Choroid plexus epithelial cell (primary cell): ENCODE measurements at regions not wholly inside any gene's neighbourhood (a gene's known extent, or its start where the extent isn't known, plus 50 kb on each side); places are given as distances from the start of the nearest gene placed in this dataset.

Source experiments
- DNase-seq: peaks from one replicate; pipeline ENCODE4 v3.0.0-alpha.2; 2010; ENCODE audit warnings: low read depth
- H3K4me3 ChIP-seq: 2 replicates; pipeline ENCODE4 v1.5.1; 2011; ENCODE audit warnings: low read depth, mild to moderate bottlenecking, control low read depth, low read length, moderate library complexity
- CTCF ChIP-seq: conservative IDR thresholded peaks from 2 replicates; pipeline ENCODE4 v1.5.1; 2011; ENCODE audit warnings: low read depth, mild to moderate bottlenecking, control low read depth, inconsistent platforms, low read length, moderate library complexity

- DNase-seq: no peak
- no peak for TF ChIP-seq CTCF
Measured at GRCh38 chr5:4348423-4348822, 752.8 kb downstream of the IRX1 start.

GRCh38 chr5:4348919-4349318 lies 753.3 kb downstream of the IRX1 start:
- no peak for TF ChIP-seq CTCF
- H3K4me3 ChIP-seq: no peak overlapping the region
- no peak for DNase-seq

More at GRCh38 chr5:4348423-4348822, 752.8 kb downstream of the IRX1 start:
- no peak overlapping the region for H3K4me3 ChIP-seq

DNA sequence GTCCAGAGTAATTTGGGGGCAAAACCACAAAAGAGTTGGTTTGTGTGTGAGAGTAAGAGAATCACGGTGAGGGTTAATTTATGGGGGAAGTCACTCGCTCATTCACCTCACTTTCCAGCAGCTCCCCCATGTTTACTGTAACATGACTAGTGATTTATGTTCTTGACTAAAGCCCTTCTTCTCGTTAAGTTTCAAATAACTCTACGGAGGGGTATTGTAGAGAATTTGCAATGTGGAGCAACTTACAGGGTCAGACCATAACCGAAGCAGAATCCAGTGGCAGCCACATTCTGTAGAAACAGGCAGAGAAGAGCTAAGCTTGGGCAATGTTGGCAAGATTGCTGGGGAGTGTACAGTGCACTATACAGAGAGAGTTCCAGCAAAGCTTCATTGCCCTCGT lies 760.6 kb downstream of the IRX1 start:
- TF ChIP-seq CTCF: no peak
- no peak for DNase-seq
- H3K4me3 ChIP-seq: no peak overlapping the region

- H3K4me3 ChIP-seq: no peak overlapping the region
- no peak for TF ChIP-seq CTCF
- no peak for DNase-seq
Measured at GRCh38 chr5:4359847-4360246, 764.2 kb downstream of the IRX1 start.

- no peak for DNase-seq
- no peak overlapping the region for H3K4me3 ChIP-seq
- TF ChIP-seq CTCF: no peak
Measured at GRCh38 chr5:4361753-4362152, 766.1 kb downstream of the IRX1 start.

- no peak overlapping the region for H3K4me3 ChIP-seq
- DNase-seq: no peak
- TF ChIP-seq CTCF: no peak
Measured at GRCh38 chr5:4362411-4362810, 766.8 kb downstream of the IRX1 start.

DNA sequence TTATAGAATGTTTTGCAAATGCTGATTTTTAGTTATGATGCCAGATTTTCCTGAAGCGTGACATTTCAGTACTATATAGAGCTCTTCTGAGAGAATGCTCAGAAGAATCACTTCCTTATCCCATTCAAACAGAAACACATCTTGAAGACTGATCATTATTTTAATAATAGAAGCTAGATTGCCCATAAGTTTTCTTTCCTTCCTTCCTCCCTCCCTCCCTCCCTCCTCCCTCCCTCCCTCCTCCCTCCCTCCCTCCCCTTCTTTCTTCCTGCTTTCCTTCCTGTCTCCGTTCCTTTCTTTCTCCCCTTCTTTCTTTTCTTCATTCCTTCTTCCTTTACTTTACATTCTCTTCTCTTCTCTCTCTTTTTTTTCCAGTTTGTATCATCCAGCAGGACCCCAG lies 767.4 kb downstream of the IRX1 start:
- no peak overlapping the region for H3K4me3 ChIP-seq
- DNase-seq: no peak
- no peak for TF ChIP-seq CTCF
